Spinal cord (tissue), 9 donors: ENCODE measurements at regions not wholly inside any gene's neighbourhood (a gene's known extent, or its start where the extent isn't known, plus 50 kb on each side); places are given as distances from the start of the nearest gene placed in this dataset.

Experiments used
- DNase-seq, 6 donors: peaks; one replicate each; pipeline versions ENCODE4 v3.0.0 to v3.0.0-alpha.2; 2013 to 2015; ENCODE audit warnings: low spot score in 6 of 6, low read depth in 4 of 6
- H3K27ac ChIP-seq: one replicate; pipeline ENCODE4 v1.5.1; 2013; ENCODE audit warnings: low read depth, low read length, control low read depth
- H3K27me3 ChIP-seq: one replicate; pipeline ENCODE4 v1.6.1; 2013; ENCODE audit warnings: low read length; ENCODE audit not compliant: control insufficient read depth, insufficient read depth
- H3K36me3 ChIP-seq: one replicate; pipeline ENCODE4 v1.6.1; 2013; ENCODE audit warnings: low read length; ENCODE audit not compliant: control insufficient read depth, insufficient read depth
- H3K4me1 ChIP-seq: one replicate; pipeline ENCODE4 v1.6.1; 2013; ENCODE audit warnings: low read length; ENCODE audit not compliant: control insufficient read depth, insufficient read depth
- H3K4me3 ChIP-seq: one replicate; pipeline ENCODE4 v1.5.1; 2013; ENCODE audit warnings: low read depth, low read length, control low read depth
- H3K9me3 ChIP-seq: one replicate; pipeline ENCODE4 v1.6.1; 2013; ENCODE audit warnings: low read length; ENCODE audit not compliant: control insufficient read depth, insufficient read depth
- WGBS: methylation state at CpG from one replicate; pipeline ENCODE4 v1.1.5; 2013; ENCODE audit warnings: missing lambda C conversion rate; ENCODE audit not compliant: insufficient coverage; 5-methylcytosine and 5-hydroxymethylcytosine counted together
- donor health status: healthy.

DNA sequence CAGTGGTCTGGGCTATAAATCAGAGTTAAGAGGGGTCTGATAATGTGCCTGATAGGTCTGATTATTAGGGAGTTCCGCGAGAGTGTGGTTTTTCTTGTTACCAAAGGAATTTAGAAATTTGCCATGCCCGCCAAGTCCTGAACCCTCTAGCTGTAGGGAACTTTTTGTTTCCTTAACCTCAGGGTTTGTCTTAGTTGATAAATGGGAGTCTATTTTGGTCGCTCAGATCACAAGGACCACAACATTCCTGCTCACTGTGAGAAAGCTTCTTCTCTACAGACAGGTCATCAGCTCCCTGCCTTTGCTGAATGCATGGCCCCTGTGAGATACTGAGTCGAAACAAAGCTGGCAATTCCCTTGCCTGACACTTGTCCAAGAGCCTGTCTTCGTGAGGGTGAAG is 497.8 kb downstream of the HS3ST4 start:
- WGBS, result 22% methylated on average over 4 of the region's 6 CpGs
- Histone ChIP-seq H3K27ac (no peak overlapping the region), H3K27me3 (no peaks in the 10 kb centered on the region), H3K4me3 (no peak overlapping the region), H3K9me3 (no peaks in the 10 kb centered on the region), H3K4me1 (no peaks in the 10 kb centered on the region), H3K36me3 (no peaks in the 10 kb centered on the region)
- peak in 1 of 6 donors; percentile 11 for DNase-seq

DNA sequence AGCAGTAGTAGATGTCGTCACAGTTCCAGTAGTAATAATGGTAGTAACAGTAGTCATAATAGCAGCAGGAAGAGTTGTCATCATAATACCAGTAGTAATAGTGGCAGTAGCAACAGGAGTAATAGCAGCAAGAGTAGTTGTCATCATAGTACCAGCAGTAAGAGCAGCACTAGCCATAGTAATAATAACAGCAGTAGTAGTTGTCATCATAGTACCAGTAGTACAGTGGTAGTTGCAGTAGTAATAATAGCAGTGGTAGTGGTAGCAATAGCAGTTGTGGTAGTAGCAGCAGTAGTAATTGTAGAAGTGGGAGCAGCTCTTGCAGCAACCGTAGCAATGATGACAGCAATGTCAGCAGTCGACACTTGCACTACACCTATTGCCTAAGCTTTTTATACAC is 502.8 kb downstream of the HS3ST4 start:
- DNase-seq, result no peak
- H3K9me3 ChIP-seq, result no peaks in the 10 kb centered on the region
- no peaks in the 10 kb centered on the region for H3K27me3 ChIP-seq
- WGBS, result 100% methylated on average over 1 of the region's 3 CpGs
- H3K27ac ChIP-seq, result no peak overlapping the region
- H3K36me3 ChIP-seq, result no peaks in the 10 kb centered on the region
- no peak overlapping the region for H3K4me3 ChIP-seq
- H3K4me1 ChIP-seq, result no peaks in the 10 kb centered on the region

DNA sequence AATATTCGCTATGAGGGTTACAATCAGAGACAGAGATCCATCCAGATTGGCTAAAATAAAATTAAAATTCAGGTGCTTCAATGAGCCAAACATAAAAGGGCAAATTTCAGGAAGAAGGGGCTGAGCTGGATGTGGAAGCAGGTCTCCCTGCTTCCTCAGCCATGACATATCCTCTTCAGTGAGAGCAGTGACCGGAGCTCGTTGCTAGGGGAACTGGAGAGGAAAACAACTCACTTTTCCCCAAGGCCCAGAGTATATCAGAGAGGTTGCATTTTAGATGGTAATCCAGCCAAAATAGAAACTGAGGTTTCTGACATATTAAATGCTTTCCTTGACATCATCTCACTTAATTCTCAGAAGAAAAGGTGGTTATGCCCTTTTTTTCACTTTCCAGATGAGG is 503.5 kb downstream of the HS3ST4 start:
- DNase-seq, result no peak
- no peaks in the 10 kb centered on the region for H3K9me3 ChIP-seq
- no peak overlapping the region for H3K27ac ChIP-seq
- H3K4me1 ChIP-seq, result no peaks in the 10 kb centered on the region
- no peak overlapping the region for H3K4me3 ChIP-seq
- H3K27me3 ChIP-seq, result no peaks in the 10 kb centered on the region
- no CpG with 5 or more reads among the region's 3 CpGs for WGBS
- H3K36me3 ChIP-seq, result no peaks in the 10 kb centered on the region

DNA sequence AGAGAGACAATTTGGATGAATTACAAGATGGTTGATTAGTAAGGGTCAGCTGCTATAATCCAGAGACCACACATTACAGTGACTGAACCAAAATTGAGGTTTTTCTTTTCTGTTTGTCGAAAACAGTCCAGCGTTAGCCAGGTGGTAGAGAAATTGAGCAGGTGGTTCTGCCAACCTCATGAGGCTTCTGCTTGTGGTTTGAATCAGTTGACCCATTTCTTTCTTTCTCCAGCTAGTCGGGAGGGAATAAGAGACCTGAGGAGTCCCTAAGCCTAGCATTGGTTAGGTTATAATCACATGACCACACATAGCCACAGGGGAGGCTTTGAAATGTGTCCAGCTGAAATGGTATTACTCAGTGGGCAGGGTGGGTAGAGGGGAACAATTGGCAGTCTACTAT is 504.6 kb downstream of the HS3ST4 start:
- DNase-seq, result no peak
- Histone ChIP-seq H3K4me3 (no peak overlapping the region), H3K36me3 (no peaks in the 10 kb centered on the region), H3K4me1 (no peaks in the 10 kb centered on the region), H3K27ac (no peak overlapping the region), H3K9me3 (no peaks in the 10 kb centered on the region), H3K27me3 (no peaks in the 10 kb centered on the region)
- no CpG with 5 or more reads among the region's 3 CpGs for WGBS

DNA sequence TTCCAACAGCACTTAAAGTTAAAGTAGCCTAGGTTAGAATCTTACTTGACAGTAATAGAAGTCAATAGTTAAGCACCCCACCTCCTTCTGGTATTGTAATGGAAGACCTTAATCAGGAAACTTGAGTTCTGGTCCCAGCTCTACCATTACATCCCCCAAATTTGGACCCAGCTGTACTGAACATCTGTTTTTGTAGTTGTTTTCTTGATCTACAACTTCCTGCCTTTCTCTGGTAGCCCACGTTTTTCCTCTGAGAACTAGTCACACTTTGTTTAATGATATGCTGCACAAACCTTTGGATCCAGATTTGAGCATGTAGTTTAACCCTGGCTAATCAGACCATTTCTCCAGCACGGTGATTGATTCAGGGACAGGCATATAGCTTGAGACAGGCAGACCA is 505.0 kb downstream of the HS3ST4 start:
- Histone ChIP-seq H3K9me3 (no peaks in the 10 kb centered on the region), H3K36me3 (no peaks in the 10 kb centered on the region), H3K27me3 (no peaks in the 10 kb centered on the region), H3K27ac (no peak overlapping the region), H3K4me3 (no peak overlapping the region), H3K4me1 (no peaks in the 10 kb centered on the region)
- WGBS, result no CpG with 5 or more reads among the region's 2 CpGs
- DNase-seq, result no peak

DNA sequence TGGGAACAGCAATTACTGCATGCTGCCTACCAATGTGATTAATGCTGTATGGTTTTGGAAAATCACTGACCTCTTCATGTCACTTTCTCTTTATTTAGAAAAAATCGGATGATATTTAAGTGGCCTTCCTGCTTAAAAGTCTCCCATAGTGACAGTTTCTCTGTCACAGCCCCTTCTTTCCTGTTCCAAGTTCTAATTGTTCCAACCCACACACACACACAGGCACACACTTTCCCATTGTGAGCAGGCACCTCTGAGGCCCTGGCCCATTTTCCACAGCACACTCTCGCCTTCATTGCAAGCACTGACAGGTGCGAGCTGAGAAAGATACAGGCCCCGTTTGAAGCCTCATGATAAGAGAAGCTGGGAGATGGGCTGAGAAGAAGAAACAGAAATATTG is 505.9 kb downstream of the HS3ST4 start:
- Histone ChIP-seq H3K9me3 (no peaks in the 10 kb centered on the region), H3K4me1 (no peaks in the 10 kb centered on the region), H3K36me3 (no peaks in the 10 kb centered on the region), H3K27me3 (no peaks in the 10 kb centered on the region), H3K4me3 (no peak overlapping the region), H3K27ac (no peak overlapping the region)
- 70% methylated on average over 1 of the region's 4 CpGs for WGBS
- DNase-seq, result peak in 1 of 6 donors; percentile 3

DNA sequence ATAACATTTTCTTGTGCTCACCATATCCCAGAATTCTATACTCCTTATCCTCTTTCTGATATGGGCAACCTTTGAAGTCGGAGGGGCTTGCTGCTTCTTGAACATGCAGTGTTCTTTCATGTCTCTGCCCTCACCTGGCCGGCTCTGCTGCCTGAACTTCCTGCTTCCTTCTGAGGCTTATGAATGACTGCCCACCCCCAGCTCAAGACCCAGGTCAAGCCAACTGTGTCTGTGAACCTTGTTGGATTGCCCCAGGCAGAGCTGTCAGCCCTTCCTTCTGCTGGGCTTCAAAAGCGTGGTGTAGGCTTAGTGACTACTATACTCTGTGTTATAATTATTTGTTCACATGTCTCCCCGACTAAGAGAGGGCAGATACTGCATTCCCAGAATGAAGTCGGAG is 506.5 kb downstream of the HS3ST4 start:
- DNase-seq, result peak in 1 of 6 donors; percentile 8
- WGBS, result 77% methylated on average over 3 of the region's 5 CpGs
- Histone ChIP-seq H3K4me1 (no peaks in the 10 kb centered on the region), H3K9me3 (no peaks in the 10 kb centered on the region), H3K27me3 (no peaks in the 10 kb centered on the region), H3K36me3 (no peaks in the 10 kb centered on the region), H3K4me3 (no peak overlapping the region), H3K27ac (no peak overlapping the region)

DNA sequence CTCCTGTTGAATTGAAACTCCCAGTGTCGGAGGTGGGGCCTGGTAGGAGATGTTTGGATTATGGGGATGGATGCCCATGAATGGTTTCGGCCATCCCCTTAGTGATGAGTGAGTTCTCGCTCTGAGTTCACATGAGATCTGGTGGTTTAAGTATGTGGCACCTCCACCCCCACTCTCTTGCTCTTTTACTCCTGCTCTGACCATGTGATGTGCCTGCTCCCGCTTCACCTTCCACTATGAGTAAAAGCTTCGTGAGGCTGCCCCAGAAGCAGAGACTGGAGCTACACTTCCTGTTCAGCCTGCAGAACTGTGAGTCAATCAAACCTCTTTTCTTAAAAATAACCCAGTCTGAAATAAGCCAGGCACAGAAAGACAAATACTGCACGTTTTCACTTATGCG is 512.4 kb downstream of the HS3ST4 start:
- H3K27ac ChIP-seq, result no peak overlapping the region
- no peaks in the 10 kb centered on the region for H3K4me1 ChIP-seq
- H3K36me3 ChIP-seq, result no peaks in the 10 kb centered on the region
- no peaks in the 10 kb centered on the region for H3K27me3 ChIP-seq
- no peak for DNase-seq
- no peaks in the 10 kb centered on the region for H3K9me3 ChIP-seq
- no peak overlapping the region for H3K4me3 ChIP-seq
- WGBS, result 100% methylated on average over 5 of the region's 7 CpGs

DNA sequence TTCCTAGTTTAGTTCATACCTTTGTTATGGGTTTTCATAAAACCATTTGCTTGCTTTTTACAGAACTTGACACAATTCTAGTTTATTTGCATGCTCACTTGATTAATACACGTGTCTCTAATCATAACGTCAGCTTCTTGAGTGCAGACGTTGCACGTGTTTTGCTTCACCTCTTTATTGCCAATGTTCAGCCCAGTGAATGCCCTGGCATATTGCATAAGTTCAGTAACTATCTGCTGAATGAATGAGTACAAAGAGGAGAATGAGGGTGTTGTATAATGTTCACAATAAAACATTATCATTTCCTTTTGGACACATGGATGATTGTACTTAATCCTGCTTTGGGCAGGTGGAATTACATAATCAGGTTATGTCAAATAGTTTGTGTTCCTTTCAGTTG is 519.8 kb downstream of the HS3ST4 start:
- no peaks in the 10 kb centered on the region for H3K4me1 ChIP-seq
- no peak overlapping the region for H3K27ac ChIP-seq
- H3K4me3 ChIP-seq, result no peak overlapping the region
- H3K27me3 ChIP-seq, result no peaks in the 10 kb centered on the region
- 100% methylated on average over 2 of the region's 4 CpGs for WGBS
- no peak for DNase-seq
- H3K36me3 ChIP-seq, result no peaks in the 10 kb centered on the region
- H3K9me3 ChIP-seq, result no peaks in the 10 kb centered on the region

DNA sequence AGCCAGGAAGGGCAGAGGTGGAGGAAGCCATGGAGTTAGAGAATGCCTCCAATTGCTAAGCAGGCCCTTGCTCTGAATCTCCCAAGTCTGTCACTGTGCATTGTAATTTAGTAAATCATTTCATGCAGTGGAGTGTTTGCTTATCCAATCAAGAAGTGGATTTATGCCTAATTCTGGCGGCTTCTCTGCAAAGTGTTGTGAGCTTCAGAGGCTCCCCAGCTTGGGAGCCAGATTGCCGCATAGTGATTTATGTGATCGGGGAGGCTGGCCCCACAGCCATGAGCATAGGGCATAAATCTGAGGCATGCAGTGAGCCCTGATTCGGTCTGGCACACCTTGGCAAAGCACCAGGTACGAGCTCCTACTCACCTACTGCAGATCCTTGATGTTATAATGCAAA is 520.8 kb downstream of the HS3ST4 start:
- H3K36me3 ChIP-seq, result no peaks in the 10 kb centered on the region
- H3K4me3 ChIP-seq, result no peak overlapping the region
- 60% methylated on average over 4 of the region's 5 CpGs for WGBS
- no peaks in the 10 kb centered on the region for H3K27me3 ChIP-seq
- peak in 2 of 6 donors; percentile 23 to 44 for DNase-seq
- H3K9me3 ChIP-seq, result no peaks in the 10 kb centered on the region
- H3K27ac ChIP-seq, result no peak overlapping the region
- no peaks in the 10 kb centered on the region for H3K4me1 ChIP-seq
